ENCODE measurements at regions not wholly inside any gene's neighbourhood (a gene's known extent, or its start where the extent isn't known, plus 50 kb on each side); places are given as distances from the start of the nearest gene placed in this dataset.

GRCh38 chr13:32887617-32888016 is 128.6 kb upstream of the KL start:
- TF ChIP-seq, protein P1, sequence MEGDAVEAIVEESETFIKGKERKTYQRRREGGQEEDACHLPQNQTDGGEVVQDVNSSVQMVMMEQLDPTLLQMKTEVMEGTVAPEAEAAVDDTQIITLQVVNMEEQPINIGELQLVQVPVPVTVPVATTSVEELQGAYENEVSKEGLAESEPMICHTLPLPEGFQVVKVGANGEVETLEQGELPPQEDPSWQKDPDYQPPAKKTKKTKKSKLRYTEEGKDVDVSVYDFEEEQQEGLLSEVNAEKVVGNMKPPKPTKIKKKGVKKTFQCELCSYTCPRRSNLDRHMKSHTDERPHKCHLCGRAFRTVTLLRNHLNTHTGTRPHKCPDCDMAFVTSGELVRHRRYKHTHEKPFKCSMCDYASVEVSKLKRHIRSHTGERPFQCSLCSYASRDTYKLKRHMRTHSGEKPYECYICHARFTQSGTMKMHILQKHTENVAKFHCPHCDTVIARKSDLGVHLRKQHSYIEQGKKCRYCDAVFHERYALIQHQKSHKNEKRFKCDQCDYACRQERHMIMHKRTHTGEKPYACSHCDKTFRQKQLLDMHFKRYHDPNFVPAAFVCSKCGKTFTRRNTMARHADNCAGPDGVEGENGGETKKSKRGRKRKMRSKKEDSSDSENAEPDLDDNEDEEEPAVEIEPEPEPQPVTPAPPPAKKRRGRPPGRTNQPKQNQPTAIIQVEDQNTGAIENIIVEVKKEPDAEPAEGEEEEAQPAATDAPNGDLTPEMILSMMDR (IDR thresholded peaks at IDR 0.05; ENCODE audit: low read length): no peak
- no peak for TF ChIP-seq EZH2 (optimal IDR thresholded peaks at IDR 0.05; ENCODE audit: low read depth, low read length)

Measured in MM.1S (cell line).